ENCODE measurements at regions not wholly inside any gene's neighbourhood (a gene's known extent, or its start where the extent isn't known, plus 50 kb on each side); places are given as distances from the start of the nearest gene placed in this dataset.

GRCh38 chr14:51554953-51555352 lies 96.8 kb upstream of the FRMD6 start:
- no peak for DNase-seq

GRCh38 chr14:51561141-51561540 lies 90.6 kb upstream of the FRMD6 start:
- TF ChIP-seq, protein P1, sequence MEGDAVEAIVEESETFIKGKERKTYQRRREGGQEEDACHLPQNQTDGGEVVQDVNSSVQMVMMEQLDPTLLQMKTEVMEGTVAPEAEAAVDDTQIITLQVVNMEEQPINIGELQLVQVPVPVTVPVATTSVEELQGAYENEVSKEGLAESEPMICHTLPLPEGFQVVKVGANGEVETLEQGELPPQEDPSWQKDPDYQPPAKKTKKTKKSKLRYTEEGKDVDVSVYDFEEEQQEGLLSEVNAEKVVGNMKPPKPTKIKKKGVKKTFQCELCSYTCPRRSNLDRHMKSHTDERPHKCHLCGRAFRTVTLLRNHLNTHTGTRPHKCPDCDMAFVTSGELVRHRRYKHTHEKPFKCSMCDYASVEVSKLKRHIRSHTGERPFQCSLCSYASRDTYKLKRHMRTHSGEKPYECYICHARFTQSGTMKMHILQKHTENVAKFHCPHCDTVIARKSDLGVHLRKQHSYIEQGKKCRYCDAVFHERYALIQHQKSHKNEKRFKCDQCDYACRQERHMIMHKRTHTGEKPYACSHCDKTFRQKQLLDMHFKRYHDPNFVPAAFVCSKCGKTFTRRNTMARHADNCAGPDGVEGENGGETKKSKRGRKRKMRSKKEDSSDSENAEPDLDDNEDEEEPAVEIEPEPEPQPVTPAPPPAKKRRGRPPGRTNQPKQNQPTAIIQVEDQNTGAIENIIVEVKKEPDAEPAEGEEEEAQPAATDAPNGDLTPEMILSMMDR (IDR thresholded peaks at IDR 0.05; ENCODE audit: low read depth, low read length) = no peak
- H3K36me3 ChIP-seq = no peaks in the 10 kb centered on the region
- no peaks in the 10 kb centered on the region for H3K9me3 ChIP-seq (ENCODE audit: severe bottlenecking)
- H3K27me3 ChIP-seq (ENCODE audit: insufficient read depth, low read depth, severe bottlenecking) = no peaks in the 10 kb centered on the region
- no peak overlapping the region for H3K4me3 ChIP-seq (ENCODE audit: low read depth, low read length)
- H3K27ac ChIP-seq = no peak overlapping the region
- DNase-seq = no peak

More at GRCh38 chr14:51554953-51555352, 96.8 kb upstream of the FRMD6 start:
- TF ChIP-seq, protein P1 (IDR thresholded peaks at IDR 0.05; ENCODE audit: low read depth, low read length) = 0 out of 2 replicates have a peak, but pooled peaks have one; percentile 7
- H3K9me3 ChIP-seq (ENCODE audit: severe bottlenecking) = no peaks in the 10 kb centered on the region
- H3K36me3 ChIP-seq = no peaks in the 10 kb centered on the region
- H3K27me3 ChIP-seq (ENCODE audit: insufficient read depth, low read depth, severe bottlenecking) = no peaks in the 10 kb centered on the region
- no peak overlapping the region for H3K4me3 ChIP-seq (ENCODE audit: low read depth, low read length)
- H3K27ac ChIP-seq = no peak overlapping the region

- Histone ChIP-seq H3K36me3 (no peaks in the 10 kb centered on the region), H3K9me3 (ENCODE audit: severe bottlenecking) (no peaks in the 10 kb centered on the region), H3K27me3 (ENCODE audit: insufficient read depth, low read depth, severe bottlenecking) (no peaks in the 10 kb centered on the region), H3K4me3 (ENCODE audit: low read depth, low read length) (no peak overlapping the region), H3K27ac (no peak overlapping the region)
- TF ChIP-seq, protein P1 (IDR thresholded peaks at IDR 0.05; ENCODE audit: low read depth, low read length) = no peak
- no peak for DNase-seq
Measured at GRCh38 chr14:51562816-51563215, 88.9 kb upstream of the FRMD6 start.

- DNase-seq = no peak
- H3K4me3 ChIP-seq (ENCODE audit: low read depth, low read length) = no peak overlapping the region
- no peaks in the 10 kb centered on the region for H3K27me3 ChIP-seq (ENCODE audit: insufficient read depth, low read depth, severe bottlenecking)
- H3K36me3 ChIP-seq = no peaks in the 10 kb centered on the region
- no peaks in the 10 kb centered on the region for H3K9me3 ChIP-seq (ENCODE audit: severe bottlenecking)
- TF ChIP-seq, protein P1 (IDR thresholded peaks at IDR 0.05; ENCODE audit: low read depth, low read length) = no peak
- H3K27ac ChIP-seq = no peak overlapping the region
Measured at GRCh38 chr14:51563560-51563959, 88.2 kb upstream of the FRMD6 start.

GRCh38 chr14:51564460-51564859 lies 87.2 kb upstream of the FRMD6 start:
- Histone ChIP-seq H3K27ac (no peak overlapping the region), H3K9me3 (ENCODE audit: severe bottlenecking) (no peaks in the 10 kb centered on the region), H3K4me3 (ENCODE audit: low read depth, low read length) (no peak overlapping the region), H3K27me3 (ENCODE audit: insufficient read depth, low read depth, severe bottlenecking) (no peaks in the 10 kb centered on the region), H3K36me3 (no peaks in the 10 kb centered on the region)
- TF ChIP-seq, protein P1 (IDR thresholded peaks at IDR 0.05; ENCODE audit: low read depth, low read length) = no peak
- peak; percentile 69 for DNase-seq

DNA sequence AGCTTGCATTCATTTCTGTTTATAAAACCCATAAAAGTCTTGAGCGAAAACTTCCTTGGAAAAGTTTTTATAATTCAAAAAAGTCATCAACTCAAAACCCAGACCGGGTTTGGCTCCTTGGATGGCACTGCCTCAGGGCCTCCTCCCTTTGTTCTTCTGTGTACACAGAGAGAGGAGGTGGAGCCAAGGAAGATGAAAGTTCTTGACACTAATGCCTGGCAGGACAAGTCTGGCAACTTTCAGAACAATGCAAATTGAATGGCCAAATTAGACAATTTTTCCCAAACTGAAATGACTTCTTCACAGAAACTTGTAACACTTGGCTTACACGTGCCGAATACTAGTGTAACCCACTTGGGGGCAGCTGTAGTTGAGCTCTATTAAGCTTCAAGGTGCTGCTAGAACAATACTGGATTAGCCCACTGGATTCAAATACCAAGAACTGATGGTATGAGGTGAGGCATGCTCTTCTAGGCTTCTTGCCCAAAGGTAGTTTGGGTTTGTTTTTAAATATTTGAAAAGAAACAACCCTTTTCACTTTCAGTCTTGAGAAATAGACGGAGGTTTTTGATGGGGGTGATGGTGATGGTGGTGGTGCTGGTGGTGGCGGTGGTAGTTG lies 86.6 kb upstream of the FRMD6 start:
- no peak overlapping the region for H3K27ac ChIP-seq
- TF ChIP-seq, protein P1 (IDR thresholded peaks at IDR 0.05; ENCODE audit: low read depth, low read length) = no peak
- no peaks in the 10 kb centered on the region for H3K9me3 ChIP-seq (ENCODE audit: severe bottlenecking)
- H3K4me3 ChIP-seq (ENCODE audit: low read depth, low read length) = no peak overlapping the region
- no peaks in the 10 kb centered on the region for H3K27me3 ChIP-seq (ENCODE audit: insufficient read depth, low read depth, severe bottlenecking)
- DNase-seq = no peak
- H3K36me3 ChIP-seq = no peaks in the 10 kb centered on the region
